ENCODE measurements at regions not wholly inside any gene's neighbourhood (a gene's known extent, or its start where the extent isn't known, plus 50 kb on each side); places are given as distances from the start of the nearest gene placed in this dataset.

GRCh38 chr6:99114769-99115406, 167.1 kb upstream of the FBXL4 start:
- no peak overlapping the region for H3K4me3 Mint-ChIP-seq
- H3K27ac Mint-ChIP-seq, result no peak overlapping the region
- H3K9me3 Mint-ChIP-seq, result no peaks in the 10 kb centered on the region

GRCh38 chr6:99111590-99111989, 163.8 kb upstream of the FBXL4 start:
- no peaks in the 10 kb centered on the region for H3K4me1 Mint-ChIP-seq (ENCODE audit: low read depth)
- H3K4me3 Mint-ChIP-seq, result no peak overlapping the region
- H3K27ac Mint-ChIP-seq, result no peak overlapping the region
- no peaks in the 10 kb centered on the region for H3K9me3 Mint-ChIP-seq
- DNase-seq, result no peak
- H3K27me3 Mint-ChIP-seq (ENCODE audit: insufficient read depth), result peaks cover 6% of the 10 kb centered on the region
- no peaks in the 10 kb centered on the region for H3K36me3 Mint-ChIP-seq (ENCODE audit: low read depth)
- TF ChIP-seq CTCF (IDR thresholded peaks at IDR 0.05), result no peak

More at GRCh38 chr6:99114769-99115406, 167.1 kb upstream of the FBXL4 start:
- H3K27me3 Mint-ChIP-seq (ENCODE audit: insufficient read depth), result peaks cover 11% of the 10 kb centered on the region
- no peak for DNase-seq
- no peaks in the 10 kb centered on the region for H3K4me1 Mint-ChIP-seq (ENCODE audit: low read depth)
- no peak for TF ChIP-seq CTCF (IDR thresholded peaks at IDR 0.05)
- no peaks in the 10 kb centered on the region for H3K36me3 Mint-ChIP-seq (ENCODE audit: low read depth)

- DNase-seq, result no peak
- TF ChIP-seq CTCF (IDR thresholded peaks at IDR 0.05), result no peak
- peaks cover 4% of the 10 kb centered on the region for H3K27me3 Mint-ChIP-seq (ENCODE audit: insufficient read depth)
- H3K9me3 Mint-ChIP-seq, result no peaks in the 10 kb centered on the region
- H3K4me3 Mint-ChIP-seq, result no peak overlapping the region
- no peaks in the 10 kb centered on the region for H3K36me3 Mint-ChIP-seq (ENCODE audit: low read depth)
- H3K27ac Mint-ChIP-seq, result no peak overlapping the region
- no peaks in the 10 kb centered on the region for H3K4me1 Mint-ChIP-seq (ENCODE audit: low read depth)
Observed at GRCh38 chr6:99110029-99110428, 162.3 kb upstream of the FBXL4 start.

GRCh38 chr6:99104218-99104617, 156.5 kb upstream of the FBXL4 start:
- TF ChIP-seq CTCF (IDR thresholded peaks at IDR 0.05), result no peak
- Mint-ChIP-seq H3K27me3 (ENCODE audit: insufficient read depth) (no peaks in the 10 kb centered on the region; the same call in none of the 2 replicates), H3K4me1 (ENCODE audit: low read depth) (no peaks in the 10 kb centered on the region), H3K4me3 (no peak overlapping the region), H3K27ac (no peak overlapping the region), H3K9me3 (no peaks in the 10 kb centered on the region), H3K36me3 (ENCODE audit: low read depth) (no peaks in the 10 kb centered on the region)
- no peak for DNase-seq

GRCh38 chr6:99099243-99099642, 151.5 kb upstream of the FBXL4 start:
- no peak overlapping the region for H3K27ac Mint-ChIP-seq
- peaks cover 1% of the 10 kb centered on the region; the same call in 1 of the 2 replicates for H3K27me3 Mint-ChIP-seq (ENCODE audit: insufficient read depth)

More at GRCh38 chr6:99099243-99099642, 151.5 kb upstream of the FBXL4 start:
- TF ChIP-seq CTCF (IDR thresholded peaks at IDR 0.05), result no peak
- Mint-ChIP-seq H3K4me3 (no peak overlapping the region), H3K4me1 (ENCODE audit: low read depth) (no peaks in the 10 kb centered on the region), H3K9me3 (no peaks in the 10 kb centered on the region), H3K36me3 (ENCODE audit: low read depth) (no peaks in the 10 kb centered on the region)
- no peak for DNase-seq
